Activated CD4-positive, CD25-positive, alpha-beta regulatory T cell treated with anti-CD3 and anti-CD28 coated beads, Interleukin-2, amount 50 U/mL, for 16 hours (primary cell): ENCODE measurements at regions not wholly inside any gene's neighbourhood (a gene's known extent, or its start where the extent isn't known, plus 50 kb on each side); places are given as distances from the start of the nearest gene placed in this dataset.
"Not testable (repeated sequence)": the region's sequence is repeated elsewhere in the genome, so short reads cannot be mapped to it uniquely, and the experiment has no call there.

Experiments used
- DNase-seq: peaks from one replicate; pipeline ENCODE4 v3.0.0-alpha.2; 2020; ENCODE audit warnings: low read depth, low spot score

DNA sequence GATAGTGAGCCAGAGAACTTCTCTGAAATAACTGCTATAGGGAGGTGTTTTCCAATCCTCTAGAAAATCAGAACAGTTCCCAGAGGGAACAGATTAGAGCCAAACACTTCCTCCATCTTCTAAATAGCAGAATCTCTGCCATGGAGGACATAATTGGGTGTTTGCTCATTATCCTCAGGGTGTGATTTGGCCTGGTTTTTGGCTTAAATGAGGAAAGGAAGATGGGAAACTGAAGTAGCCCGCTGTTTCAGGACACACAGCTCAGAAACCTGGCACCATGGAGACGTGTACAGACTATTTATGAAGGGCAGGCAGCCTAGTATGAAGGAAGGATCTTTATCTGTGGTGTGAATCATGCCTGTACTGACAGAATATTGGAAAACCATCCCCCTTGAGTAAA is 231.7 kb upstream of the PRKD1 start:
- no peak for DNase-seq

DNA sequence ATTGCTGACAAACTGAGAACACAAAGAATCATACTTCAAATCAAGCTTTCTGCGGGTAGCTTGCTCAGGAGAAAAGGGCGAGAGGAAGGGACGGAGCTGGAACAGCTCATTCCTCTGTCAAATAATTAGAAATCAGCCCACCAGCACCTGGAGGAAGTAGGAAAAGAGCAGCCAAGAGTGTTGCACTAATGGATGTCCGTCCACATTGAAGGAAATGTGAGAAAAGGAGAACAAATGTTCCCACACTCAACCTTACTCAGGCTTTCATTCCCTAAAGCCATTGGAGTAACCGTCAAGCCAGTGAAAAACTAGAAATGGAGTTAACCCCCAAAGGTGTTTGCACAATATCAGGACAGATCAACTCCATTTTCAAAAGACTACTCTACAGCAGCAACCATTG is 233.0 kb upstream of the PRKD1 start:
- no peak for DNase-seq

DNA sequence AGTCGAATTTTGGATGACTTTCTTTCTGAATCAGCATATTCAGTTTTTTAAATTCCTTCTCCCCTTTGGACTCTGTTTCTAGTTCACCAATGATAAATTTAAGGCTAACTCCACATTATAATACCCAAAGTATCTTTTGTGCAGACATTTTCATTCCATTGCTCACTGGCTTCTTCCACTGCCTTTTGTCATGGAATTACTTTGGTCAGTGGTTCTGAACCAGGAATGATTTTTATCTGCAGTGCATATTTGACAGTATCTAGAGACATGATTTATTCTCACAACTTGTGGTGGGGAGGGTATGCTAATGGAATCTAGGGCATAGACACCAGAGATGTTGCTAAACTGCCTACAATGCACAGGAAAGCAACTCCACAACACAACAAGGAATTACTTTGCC is 234.4 kb upstream of the PRKD1 start:
- no peak for DNase-seq

DNA sequence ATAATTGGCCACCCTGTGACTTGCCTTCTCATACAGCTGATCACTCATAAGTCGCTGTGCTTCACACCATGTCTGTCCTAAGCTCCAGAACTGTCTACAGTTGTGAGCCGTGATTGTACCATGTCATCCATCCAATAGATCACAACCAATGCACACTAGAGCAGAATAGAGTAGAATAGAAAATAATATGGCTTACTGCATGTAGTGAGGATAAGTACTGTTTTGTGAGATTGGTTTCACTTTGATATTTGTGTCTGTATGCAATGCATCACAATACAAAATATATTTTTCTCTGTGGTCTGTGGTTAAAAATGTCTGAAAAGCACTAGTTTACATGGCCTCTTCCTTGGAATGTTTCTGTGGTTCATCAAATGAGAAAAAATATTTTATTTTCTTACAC is 237.6 kb upstream of the PRKD1 start:
- no peak for DNase-seq

DNA sequence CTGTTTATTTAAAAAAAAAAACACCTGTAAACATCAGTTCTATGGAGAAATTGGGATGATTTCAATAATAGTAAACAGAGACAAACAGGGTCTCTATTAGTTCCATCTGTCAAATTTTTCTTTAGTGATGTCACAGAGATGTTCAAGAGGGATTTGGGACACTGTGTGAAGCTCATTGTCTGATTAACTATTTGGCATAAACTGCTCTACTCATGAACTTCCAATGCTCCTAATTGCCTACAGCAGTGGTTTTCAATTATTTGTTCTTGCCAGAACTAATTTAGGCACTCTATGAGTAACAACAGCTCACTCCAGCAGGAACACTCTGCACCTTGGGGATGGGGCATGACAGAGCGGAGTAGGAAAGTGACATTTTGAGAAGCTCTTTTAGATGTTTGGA is 250.1 kb upstream of the PRKD1 start:
- no peak for DNase-seq

DNA sequence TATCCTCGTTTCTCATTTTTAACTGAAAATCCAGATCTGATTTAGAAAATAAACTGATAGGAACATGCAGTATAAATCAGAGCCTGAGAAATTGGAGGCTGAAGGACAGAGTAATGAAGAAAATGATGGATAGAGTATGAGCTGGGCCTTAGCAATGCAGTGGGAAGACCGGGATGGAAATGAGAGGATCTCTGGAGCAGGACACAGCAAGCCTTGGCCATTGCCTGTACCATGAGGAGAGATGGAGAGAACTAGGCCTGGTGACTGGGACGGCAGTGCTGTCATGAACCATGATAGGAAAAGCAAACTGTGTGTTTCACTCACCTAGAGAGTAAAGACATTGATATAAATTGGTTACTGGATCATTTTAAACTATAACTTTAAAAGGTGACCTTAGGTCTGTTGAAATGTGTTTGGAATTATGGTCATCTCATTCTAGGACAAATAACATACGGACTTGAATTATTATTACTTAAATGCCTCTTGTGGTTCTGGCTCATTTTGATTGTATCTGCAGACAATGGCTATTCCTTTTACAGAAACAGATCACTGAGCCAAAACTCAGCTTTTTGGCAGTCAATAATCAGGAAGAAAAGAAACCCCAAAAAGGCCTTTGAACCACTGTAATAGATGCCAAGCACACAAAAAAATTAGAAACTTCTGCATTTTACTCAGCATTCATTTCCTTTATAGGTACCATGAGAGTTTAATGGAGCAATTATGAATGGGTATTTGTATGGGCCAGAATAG is 251.9 kb upstream of the PRKD1 start:
- DNase-seq: no peak

DNA sequence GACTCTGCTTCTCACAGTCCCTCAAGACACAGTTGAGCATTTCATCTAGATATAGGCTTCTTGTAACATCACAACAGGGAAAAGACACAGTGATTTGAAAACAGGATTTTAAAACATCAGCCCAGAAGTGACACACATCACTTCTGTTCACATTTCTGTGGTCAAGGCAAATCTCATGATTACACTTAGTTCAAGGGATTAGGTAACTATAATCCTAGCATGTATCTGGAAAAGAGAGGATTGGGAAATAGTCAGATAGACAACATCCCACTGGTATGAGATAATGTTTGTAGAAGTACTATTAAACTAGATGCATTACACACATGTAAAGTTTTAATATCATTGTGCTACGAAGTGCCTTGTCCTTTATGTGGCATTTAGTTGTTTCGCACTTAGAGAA is 252.6 kb upstream of the PRKD1 start:
- no peak for DNase-seq

DNA sequence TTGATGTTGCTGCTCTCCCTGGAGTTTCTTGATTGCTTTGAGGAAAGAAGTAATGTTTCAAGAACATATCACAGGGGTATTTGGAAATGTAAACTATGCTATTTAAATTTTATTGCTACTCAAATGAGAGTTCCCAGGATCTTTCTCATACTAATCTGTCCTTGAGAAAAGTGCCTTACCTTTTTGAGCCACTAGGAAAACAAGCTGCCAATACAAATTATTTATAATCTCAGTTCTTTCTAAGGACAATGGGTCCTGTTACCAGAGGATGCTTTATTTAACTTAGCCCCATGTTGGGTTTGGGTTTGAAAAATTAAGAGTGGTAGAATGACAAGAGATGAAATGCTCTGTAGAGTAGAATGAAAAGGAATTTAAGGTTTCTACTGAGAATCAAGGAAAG is 258.2 kb upstream of the PRKD1 start:
- DNase-seq: no peak

DNA sequence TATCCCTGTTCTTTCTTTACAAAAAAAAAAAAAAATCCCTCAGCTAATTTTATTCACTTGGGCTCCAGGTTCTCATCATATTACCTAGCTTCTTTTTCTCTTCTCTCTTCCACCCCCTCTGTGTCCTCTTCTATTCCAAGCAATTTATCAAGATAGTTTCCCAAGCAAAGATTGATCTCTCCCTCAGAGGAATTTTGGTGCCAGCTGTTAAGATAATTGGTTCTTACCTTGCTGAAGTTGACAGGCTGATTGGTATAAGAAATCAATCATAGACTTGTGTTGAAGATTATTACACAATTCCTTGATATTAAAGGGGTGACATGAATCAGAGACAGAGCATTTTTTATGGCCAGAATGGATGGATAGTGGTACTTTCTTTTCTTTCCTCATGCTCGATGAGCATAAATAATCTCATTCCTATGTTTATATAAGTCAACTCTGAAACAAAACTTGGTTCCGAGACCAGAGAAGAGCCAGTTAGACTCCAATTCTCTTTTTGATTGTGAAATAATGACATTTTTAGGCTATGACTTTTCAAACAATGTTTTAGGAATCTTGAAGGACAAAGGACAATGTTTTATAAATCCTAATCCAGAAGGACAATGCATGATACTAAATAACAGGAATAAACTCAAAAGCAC is 264.1 kb upstream of the PRKD1 start:
- no peak for DNase-seq

DNA sequence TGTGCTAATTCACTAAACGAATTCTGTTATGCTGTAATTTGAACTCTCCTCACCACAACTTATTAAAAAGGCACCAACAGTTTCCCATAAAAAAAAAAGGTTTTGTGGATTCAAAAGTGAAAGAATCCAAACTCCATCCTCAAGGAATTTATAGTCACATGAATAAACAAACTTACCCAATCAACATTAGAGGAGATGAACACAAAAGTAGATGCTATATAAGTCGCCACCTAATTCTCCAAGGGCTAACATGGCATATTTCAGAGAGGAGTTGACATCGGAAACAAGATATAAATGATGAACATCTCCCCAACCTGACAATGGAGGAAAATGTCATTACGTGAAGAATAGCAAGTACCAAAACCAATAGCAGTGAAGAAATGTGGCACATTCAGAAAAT is 265.5 kb upstream of the PRKD1 start:
- DNase-seq: no peak

DNA sequence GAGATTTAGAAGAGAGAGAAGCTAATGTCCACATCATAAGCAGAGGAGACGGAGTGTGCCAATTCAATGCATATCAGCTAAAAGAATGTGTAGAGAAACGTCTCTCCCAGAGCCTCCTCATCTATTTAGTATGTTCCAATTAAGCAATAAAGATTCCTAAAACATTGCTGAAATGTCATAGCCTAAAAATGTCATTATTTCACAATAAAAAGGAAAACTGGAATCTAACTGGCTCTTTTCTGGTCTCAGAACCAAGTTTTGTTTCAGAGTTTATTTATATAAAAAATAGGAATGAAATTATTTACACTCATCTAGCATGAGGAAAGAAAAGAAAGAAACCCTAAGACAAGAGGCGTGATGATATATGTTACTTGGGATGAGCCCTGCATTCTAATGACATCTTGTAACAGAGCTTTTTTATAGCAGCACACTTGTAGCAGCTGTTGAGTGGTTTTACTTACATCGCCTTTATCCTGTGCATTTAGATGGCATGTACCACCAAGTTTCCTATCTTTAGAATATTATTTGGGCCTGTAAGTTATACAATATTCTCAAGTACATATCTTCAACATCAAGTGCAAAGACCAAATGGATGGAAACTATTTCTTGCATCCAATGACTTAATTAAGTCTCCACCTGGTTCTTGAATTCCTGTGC is 266.3 kb upstream of the PRKD1 start:
- DNase-seq: no peak

DNA sequence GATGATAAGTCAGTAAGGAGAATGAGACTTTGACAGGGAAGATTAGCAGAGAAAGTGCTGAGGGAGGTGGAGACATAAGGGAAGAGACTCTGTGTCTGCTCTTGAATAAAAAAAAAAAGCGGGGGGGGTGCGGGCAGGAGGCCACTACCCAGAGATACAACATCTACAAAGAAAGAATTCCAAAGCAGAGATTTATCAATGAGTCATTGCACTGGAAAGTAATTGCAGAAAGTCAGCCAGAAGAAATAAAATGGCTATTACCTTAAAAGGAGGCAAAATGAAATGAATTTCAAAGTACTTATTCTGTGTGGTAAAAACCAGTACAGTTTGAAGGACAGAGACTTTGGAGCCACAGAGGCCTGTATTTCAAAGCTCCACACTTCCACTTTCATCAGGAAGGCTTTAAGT is 267.1 kb upstream of the PRKD1 start:
- no peak for DNase-seq

DNA sequence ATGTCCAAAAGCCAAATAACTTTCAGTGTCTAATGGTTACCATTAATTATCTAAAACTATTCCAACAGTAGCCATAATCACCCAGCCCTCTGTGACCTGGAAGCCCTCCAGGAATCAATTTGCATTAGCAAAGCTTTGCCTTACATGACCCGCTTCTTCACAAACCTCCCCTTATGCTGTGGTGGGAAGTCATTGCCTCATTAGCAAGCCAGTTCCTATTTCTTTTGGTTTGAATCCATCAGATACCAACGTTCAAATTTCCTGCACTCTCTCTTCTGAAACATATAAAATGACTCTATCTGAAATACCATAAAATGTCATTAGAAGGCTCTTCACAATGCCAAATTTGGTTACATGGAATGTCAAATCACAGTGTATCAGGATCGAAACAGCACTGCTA is 268.3 kb upstream of the PRKD1 start:
- DNase-seq: no peak

DNA sequence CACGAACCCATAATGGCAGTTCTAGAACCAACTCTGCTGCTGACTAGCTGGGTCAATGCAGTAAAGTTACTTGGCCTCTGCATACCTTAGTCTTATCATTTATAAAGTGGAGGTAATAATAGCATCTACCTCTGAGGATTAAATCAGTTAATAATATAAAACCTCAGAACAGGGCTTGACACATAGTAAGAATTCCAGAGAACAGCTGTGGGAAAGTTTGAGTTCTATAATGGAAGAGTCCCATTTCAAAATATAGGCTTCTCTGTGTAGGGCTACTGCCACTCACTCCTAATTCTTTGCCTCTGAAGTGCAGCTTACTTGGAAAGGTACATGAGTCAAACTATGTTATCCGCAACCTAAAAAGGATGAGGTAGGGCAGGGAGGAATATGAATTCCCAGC is 269.2 kb upstream of the PRKD1 start:
- no peak for DNase-seq

DNA sequence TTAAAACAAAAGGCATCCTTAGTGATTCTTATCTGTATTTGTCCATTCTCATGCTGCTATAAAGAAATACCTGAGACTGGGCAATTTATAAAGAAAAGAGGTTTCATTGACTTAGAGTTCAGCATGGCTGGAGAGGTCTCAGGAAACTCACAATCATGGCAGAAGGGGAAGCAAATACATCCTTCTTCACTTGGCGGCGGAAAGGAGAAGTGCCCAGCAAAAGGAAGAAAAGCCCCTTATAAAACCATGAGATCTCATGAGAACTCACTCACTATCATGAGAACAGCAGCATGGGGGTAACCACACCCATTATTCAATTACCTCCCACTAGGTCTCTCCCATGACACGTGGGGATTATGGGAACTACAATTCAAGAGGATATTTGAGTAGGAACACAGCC is 271.1 kb upstream of the PRKD1 start:
- DNase-seq: not testable (repeated sequence)

DNA sequence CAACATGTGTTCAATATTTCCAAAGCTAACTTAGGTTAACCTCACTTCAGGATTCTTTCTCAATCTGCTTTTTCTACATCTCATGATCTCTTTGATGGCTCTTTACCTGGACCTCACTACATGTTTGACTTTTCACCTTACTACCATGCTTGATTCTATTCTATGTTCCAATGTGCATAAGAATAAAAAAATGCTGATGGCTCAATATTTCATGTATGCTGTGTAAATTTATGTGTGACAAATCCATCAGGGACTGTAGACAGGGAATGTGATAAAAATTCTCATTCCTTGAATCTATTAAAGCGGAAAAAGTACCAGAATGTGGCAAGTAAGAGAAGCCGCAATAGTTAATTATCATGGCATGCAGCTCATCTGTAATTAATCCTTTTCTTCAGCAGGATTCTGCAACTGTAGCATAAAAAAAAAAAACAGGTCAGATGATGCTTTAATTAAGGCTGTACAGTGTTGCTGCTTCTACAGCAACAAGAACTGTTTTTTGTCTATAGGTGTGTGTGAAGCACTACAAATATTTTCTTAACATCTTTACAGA is 276.9 kb upstream of the PRKD1 start:
- no peak for DNase-seq

DNA sequence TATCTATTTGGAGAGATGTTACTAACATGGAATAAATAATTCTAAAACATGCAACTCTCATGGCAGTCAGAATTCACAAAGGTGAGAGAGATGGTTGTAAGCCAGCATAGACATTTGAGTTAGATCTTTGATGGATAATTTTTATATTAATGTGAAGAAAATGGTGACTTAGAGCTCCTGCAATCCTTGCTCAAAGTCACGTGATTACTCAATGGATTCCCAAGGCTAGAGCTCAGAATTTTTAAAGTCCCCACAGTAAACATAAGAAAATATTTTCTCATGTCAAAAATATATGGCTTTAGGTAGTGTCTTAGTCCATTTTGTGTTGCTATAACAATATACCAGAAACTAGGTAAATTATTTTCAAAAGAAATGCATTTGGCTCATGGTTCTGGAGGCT is 281.5 kb upstream of the PRKD1 start:
- DNase-seq: no peak

DNA sequence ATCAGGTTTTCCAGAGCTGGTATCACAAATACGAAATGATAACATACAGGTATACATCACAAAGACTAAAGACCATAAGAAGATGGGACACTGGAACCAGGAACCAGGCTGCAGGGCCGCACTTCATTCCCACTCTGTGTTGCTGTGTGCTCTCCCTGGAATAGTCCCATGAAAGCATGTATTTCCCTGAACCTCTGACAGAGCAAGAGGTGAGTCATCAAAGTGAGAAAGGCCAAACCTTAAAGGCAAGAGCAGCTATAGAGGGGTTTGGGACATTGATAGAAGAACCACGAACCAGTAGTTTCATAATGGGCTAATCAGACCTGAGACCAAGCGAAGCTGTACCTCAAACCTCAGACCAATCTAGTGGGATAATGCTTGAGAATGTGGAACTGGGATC is 283.0 kb upstream of the PRKD1 start:
- DNase-seq: no peak

DNA sequence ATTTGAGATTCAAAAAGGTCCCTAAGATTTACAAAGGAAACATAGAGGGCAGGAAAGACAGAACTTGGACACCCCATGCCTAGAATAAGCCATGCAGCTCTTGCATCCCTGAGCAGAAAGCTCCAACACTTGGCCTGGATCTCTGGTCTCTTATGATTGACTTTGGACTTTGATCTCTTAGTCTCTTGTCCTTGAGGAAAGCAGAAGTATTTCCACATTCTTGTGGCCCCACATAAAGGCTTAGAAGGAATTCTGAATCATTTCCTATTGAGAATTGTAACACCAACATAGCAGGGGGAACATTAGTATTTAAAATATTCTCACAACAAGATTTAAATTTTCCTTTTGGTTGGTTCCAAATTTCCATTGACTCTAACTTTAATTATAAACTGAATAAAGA is 283.7 kb upstream of the PRKD1 start:
- DNase-seq: no peak

DNA sequence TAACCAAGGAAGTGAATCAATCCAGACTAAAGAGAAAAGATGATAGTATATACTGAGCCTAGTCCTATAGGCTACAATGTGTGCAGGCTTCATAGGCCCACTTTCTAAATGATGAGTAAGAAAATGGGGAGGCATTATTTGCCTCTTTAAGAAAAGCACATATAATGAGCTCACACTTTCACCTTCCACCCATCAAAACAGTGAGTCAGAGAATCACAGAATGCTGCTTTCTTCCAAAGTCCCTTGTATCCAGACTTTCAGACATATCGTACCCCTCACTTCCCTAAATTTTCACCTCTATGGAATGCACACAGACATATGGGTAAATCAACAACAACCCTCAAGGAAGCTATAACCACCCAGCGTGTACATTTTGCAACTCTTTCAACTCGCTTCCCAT is 286.4 kb upstream of the PRKD1 start:
- no peak for DNase-seq

DNA sequence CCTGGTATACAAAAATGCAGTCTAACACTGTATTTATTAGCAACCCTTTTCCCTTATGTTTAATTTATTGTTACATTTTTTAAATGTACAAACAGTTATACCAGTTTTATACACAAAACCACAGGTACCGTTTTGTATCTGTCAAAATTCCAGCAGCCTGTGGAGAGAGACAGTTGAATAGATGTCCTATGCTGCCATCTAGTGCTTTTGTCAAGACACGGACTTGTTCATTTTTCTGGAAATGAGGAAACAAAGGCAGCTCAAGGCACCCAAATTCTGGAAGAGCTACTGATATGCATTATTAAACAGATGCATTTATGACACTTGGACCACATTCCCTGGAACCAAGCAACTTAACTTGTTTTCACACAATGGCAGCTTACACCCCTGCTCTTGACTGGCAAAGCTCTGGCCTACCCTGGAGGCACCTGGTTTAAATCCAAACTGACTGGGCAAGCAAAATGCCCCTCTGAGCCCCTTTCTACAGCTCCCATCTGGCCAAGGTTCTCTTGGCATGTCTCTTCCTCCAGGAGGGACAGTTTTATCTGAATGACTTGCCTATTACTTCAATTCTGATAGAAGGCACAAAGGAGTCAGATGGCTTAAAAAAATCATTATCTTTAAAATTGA is 286.9 kb upstream of the PRKD1 start:
- DNase-seq: no peak

DNA sequence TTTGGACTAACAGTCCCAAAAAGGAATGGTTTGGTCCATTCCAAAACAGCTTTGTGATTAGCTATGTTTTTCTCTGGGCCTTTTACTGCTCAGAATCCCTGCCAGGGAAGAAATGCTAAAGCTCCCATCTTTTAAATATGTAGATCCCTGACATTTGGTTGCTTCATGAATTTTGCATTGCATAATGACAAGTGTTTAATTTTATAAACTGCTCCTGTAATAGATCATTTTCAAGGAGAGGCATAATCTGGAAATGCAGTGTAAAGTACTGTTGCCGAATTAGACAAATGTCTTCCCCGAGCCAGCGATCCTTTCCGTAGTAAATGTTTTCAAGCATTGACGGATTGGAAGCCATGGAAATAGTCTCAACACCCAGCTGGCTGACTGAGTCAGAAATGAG is 291.3 kb upstream of the PRKD1 start:
- no peak for DNase-seq
